GM19372 (cell line): ENCODE measurements at regions not wholly inside any gene's neighbourhood (a gene's known extent, or its start where the extent isn't known, plus 50 kb on each side); places are given as distances from the start of the nearest gene placed in this dataset.

Experiments used
- ATAC-seq: cut with Tn5 transposase; IDR thresholded peaks from one replicate; pipeline ENCODE4 v1.9.1; 2021; ENCODE audit warnings: mild to moderate bottlenecking, low read depth, moderate library complexity; ENCODE audit not compliant: unreplicated experiment

DNA sequence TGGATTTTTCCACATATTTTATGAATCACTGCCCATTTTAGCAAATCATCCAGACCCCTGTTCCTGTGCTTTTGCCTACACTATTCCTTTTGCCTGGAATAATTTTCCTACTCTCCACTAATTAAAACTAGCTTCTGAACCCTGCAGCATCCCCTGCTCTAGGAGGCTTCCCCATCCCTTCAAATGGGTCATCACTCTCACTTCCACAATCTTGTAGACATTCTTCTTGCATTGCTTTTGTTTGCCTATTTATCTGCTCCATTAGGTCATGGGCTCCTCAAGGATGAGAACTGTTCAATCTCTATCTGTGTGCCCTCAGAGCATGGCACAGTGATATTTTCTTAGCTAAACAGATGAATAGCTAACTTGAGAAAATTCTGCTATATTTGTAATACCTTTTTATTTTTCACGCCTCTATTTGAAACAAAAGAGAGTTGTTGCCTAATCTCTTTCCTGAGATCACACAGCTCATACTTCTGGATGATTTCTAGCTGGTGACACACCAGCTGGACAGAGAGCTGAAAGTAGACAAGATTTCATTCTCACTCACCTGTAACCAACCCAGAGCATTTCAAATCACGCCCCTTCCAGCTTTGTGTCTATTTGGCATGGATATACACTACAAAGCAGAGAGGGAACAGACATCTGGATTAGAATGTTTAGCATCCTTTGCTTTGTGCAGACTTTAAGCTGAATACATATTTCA is 466.0 kb downstream of the FOXO1 start:
- ATAC-seq, result no peak

DNA sequence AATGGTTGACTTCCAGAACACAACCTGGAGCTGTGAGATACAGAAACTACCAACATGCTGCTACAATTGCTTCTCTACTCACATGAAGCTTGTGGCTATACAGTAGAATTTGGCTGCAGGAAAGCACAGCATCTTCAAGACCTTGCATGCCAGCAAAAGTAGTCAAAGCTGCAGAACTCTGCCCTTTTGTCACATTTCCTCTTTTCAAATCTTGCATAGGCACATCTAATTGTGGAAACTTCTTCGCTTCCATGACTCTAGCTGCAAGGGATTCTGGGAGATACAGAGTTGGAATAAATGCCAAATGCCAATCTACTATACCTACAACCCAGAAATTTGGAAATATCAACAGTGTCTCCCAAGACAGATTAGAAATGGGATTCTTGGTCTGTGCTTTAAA is 462.2 kb downstream of the FOXO1 start:
- ATAC-seq, result no peak

- no peak for ATAC-seq
Measured at GRCh38 chr13:40205771-40206240, 460.6 kb downstream of the FOXO1 start.

- ATAC-seq, result peak; percentile 42
Measured at GRCh38 chr13:40206241-40207000, 460.0 kb downstream of the FOXO1 start.

- ATAC-seq, result peak; percentile 57
Measured at GRCh38 chr13:40207001-40207478, 459.4 kb downstream of the FOXO1 start.

DNA sequence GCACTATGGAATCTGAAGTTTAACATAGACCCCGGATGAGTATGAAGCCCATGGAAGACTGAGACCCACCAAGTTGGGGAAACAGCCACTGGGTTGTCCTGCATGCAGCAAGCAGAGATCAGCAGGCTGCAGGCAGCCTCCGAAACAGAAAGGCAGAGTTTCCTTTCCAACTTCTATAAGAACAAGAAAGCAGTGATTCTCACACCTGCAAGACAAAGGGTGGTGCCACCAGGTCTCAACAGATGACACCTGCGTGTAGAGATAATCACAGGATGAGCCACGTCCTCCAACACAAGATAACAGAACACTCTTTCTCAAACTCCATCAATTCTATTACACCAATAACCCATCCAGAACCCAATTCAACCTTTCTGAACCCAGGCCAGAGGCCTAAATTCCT is 457.9 kb downstream of the FOXO1 start:
- ATAC-seq, result no peak

GRCh38 chr13:40210865-40211585 is 455.4 kb downstream of the FOXO1 start:
- ATAC-seq, result no peak

- ATAC-seq, result no peak
Measured at GRCh38 chr13:40211586-40211968, 454.9 kb downstream of the FOXO1 start.

GRCh38 chr13:40213779-40214178 is 452.7 kb downstream of the FOXO1 start:
- no peak for ATAC-seq

DNA sequence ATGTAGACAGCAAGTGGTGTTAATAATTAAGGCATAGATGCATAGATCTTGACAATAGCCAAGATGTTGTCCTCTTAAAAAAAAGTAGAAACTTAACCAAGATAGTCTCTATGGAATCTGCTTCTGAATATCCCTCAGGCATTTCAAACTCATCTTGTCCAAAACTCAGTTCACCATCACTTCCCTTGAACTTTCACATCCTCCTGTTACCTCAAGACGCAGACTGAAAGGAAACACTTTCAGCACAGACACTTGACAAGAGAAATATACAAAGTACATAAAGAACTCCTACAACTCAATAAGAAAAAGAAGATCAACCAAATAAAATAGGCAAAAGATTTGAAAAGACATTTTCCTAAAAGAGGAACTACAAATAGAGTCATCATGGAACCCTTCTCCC is 451.1 kb downstream of the FOXO1 start:
- no peak for ATAC-seq

DNA sequence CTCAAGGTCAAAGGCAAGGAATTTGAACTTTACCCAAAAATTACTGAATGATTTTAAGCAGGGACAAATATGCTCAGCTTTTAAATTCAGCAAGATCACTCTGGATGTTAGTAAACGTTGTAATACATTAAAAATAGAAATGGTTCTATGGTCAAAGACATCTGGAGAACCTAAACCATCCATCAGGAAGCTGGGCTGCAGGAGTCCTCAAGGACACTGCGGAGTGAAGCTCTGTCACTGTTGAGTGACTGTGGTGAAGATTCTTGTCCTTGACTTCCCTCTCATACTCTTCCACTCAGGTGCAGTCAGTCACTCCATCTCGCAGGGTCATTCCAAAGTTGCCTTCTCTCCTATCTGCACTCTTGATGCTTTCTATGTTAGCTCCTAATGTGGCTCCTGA is 450.7 kb downstream of the FOXO1 start:
- ATAC-seq, result no peak

- no peak for ATAC-seq
Measured at GRCh38 chr13:40217675-40218074, 448.8 kb downstream of the FOXO1 start.

DNA sequence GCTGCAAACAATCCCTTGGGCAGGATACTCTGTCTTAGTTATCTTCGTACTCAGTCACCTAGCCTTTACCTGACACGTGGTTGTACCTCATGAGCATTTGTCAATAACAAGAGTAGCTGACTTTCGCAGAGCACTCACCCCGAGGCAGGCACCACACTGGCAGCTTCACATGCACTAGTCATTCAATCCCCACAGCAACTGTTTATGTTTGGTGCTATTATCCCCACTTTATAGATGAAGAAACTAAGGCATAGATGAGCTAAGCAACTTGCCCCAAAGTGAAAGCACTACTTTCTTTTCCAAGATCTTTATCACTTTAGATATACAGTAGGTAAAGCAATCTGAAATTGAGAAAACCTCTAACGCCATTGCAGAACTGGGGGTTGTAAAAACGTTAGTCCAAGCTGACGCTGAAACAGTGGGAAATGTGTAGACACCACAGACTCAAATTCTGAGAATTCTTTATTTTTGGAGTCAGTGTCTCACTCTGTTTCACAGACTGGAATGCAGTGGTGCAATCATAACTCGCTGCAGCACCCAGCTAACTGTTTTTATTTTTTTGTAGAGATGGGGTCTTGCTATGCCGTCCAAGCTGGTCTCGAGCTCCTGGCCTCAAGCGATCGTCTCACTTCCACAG is 446.0 kb downstream of the FOXO1 start:
- no peak for ATAC-seq

- ATAC-seq, result no peak
Measured at GRCh38 chr13:40221131-40221459, 445.3 kb downstream of the FOXO1 start.

DNA sequence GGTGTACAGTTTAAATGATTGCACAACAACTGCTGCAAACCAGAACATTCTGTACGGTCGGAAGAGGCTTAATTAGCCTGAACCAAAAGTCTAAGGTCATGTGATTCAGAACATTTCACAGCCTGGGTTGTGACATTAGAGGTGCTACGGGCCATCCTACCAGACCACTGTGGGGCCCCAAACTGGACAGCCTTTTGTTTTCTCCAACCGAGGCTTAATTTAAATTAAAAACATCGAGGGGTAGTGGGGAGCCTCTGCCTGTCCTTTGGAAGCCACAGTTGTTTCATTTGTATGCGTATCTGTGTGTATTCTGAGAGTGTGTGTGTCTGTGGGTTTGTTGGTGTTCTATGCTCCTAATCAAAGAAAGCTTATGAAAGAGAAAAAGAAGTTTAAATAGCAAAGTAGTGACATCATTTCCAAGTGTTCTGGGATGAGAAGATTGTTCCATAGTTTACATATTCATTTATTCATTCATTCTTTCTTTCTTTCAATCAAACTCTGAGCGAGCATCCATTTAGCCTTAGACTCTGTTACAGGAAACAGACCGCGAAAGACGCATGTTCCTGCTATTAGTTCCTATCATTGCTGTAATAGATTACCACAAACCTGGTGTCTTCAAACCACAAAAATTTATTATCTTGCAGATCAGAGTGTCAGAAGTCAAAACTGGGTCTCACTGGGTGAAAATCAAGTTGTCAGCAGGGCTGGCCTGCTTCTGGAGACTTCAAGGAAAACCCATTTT is 444.8 kb downstream of the FOXO1 start:
- ATAC-seq, result no peak

GRCh38 chr13:40223585-40223984 is 442.9 kb downstream of the FOXO1 start:
- no peak for ATAC-seq

- ATAC-seq, result no peak
Measured at GRCh38 chr13:40228496-40228895, 437.9 kb downstream of the FOXO1 start.

DNA sequence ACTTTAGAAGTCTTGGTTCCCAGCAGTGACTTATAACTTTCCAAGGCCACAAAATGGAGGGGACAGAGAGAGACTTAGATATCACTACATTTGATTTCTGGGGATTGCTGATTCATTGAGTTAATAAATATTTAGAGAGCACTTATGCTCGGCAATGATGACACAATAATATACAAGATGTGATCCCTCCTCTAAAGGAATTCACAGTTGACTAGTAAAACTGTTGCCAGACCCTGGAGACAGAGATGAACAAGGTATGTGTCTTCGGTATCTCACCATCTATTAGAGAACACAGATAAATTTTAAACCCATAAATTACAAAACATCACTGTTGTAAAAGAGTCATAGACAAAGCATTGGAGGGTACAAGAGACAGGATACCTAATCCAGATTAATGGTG is 437.5 kb downstream of the FOXO1 start:
- ATAC-seq, result no peak

GRCh38 chr13:40230833-40231266 is 435.6 kb downstream of the FOXO1 start:
- no peak for ATAC-seq

DNA sequence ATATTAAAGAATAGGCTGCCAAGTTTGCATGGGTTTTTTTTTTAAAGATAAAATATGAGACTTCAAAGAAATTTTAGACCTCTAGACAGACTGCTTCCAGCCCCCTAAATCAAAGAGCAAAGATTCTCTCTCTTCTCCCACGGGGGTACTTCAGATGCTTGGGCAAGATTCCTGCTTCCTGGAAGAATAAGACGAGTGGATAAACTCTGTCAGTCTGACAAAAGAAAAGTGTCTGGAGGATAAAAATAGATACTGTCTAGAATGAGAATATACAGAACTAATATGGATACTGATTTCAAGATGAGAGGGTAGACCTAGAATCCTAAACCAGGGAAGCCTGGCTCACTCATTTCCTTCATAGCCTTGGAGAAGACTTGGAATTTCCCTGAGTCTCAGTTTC is 435.1 kb downstream of the FOXO1 start:
- no peak for ATAC-seq
